CD4-positive, alpha-beta T cell treated with Interleukin-4 for 4 hours (primary cell): ENCODE measurements at regions not wholly inside any gene's neighbourhood (a gene's known extent, or its start where the extent isn't known, plus 50 kb on each side); places are given as distances from the start of the nearest gene placed in this dataset.

ENCODE experiments used
- DNase-seq: peaks from one replicate; pipeline ENCODE4 v3.0.0-alpha.2; 2020

DNA sequence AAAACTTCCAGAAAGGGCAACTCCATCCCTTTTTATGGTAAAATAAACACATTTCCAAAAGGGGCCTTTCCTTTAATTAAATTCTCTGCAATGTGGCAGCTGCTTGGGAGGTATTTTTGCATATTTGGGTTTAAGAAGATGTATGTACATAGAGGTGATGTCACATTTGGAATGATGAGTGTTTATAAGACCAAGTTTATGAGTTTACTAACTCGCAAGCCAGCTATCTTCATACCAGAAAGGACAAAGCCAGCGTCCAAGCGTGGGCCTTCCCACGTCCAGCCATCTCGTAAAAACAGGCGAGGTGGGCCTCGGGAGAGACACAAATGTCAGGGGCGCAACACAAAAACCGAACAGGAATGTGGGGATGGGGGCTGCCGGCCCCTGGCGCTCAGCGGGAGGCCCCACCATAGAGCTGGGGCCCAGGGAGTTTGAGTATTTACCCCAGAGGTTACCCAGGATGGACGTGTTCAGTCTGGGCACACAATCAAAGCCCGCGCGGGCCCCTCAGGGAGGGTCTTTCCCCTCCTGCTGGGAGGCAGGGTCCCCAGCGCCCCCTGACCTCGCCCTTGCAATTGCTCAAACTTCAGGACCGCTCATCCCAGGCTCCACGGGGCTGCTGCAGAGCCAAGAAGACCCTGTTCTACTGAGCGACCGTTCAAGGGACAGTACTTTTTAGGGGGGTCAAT is 137.3 kb downstream of the TWIST2 start:
- no peak for DNase-seq

DNA sequence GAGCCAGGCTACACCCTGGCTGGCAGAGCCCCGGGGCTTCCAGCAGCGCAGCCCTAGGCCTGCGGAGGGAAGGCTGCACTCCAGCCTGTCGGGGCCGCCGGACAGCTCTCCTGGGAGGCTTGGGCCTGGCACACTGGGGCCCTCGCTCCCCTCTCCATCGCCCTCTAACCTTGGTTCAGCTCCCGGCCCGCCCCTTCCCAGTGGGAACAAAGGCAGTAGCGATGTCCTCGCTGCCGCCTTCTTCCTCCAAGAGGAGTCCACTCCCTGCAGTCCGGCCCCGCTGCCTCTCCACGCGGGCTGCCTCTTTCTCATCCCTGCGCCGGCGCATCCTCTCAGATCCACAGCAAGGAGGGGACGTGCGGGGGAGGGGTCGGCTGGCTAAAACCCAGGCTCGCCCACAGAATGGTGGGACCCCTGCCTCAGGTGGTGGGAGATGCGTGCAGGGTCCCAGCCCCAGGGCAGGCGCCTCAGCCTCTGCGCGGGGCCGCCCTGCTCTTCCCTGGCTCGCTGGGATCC is 138.1 kb downstream of the TWIST2 start:
- no peak for DNase-seq

DNA sequence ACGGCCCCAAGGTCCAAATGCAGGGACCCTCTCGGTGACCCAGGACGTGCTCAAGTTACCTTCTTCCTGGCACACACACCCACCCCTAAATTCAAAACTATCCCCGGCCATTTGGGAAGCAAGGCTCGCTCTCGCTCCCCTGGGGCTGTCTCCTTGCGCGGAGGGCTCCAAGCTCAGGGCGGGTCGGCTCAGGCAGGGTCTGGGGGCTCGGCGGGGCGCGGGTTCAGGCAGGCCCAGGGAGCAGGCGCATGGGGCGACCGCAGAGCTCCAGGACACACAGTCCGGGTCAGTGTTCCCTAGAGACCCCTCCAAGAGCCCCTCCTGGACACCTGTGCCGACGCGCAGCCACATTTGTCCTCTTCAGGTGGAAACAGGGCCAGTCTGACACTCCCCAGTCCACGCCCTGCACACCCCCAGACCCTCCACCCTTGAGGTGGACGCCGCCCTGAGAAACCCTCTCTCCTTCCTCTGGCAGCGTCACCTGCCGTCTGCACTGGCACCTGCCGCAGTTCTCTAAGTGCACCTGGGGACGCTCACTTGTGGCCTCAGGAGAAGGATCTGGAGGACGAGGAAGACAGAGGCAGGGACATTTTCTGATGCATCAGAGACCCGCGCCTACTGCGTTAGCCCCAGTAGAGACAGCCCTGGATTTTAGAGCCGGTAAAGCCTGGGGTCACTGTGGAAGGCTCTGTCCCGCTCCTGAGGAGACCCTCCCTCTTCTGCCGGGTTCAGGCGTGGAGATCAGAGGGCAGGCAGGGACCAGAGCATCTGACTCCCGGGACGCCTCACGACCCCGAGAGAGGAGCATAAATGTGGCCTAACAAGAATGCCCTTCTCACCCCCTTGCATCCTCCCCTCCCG is 138.8 kb downstream of the TWIST2 start:
- DNase-seq = no peak

DNA sequence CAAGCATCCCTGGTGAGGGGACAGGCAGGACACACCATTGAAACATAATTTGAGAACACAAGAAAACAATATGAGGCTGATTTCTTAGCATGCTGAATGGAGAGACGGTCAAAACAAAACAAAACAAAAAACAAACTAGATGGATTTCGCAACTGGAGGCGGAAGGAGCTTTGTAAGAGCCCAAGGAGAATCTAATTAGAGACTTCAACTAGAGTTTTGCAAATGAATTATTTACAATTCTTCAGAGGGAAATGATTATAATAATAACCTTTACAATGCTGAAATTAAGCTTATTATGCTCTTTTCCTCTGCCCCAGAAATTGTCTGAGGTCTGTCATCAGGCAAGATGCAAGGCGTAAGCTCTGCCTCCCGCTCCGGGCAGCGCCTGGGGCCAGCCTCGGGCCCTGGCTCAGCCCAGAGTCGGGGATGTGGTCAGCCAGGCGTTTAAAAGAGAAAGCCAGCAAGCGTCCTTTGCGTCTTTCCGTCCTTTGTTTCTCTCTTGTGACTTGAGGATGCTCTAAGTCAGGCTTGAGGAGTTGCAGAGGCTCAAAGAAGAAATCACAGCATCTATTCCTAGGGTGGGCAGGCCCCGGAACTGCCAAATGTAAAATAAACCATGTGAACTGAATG is 139.6 kb downstream of the TWIST2 start:
- DNase-seq = no peak

DNA sequence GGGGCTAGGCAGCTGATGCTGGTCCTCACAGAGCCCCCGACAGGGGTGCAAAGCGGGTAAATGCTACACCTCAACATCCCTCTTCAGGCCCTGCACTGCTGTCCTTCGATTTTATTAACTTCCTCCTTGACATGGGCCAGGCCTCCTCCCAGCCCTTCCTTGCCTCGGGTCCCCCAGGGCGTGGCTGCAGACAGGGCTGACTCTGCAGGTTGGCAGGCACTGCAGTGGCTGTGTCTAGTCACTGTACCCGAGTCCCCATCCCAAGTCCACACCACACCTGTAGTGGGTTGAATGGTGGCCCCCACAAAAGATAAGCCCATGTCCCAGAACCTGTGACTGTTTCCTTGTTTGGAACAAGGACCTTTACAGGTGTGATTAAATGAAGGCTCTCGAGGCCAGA is 140.2 kb downstream of the TWIST2 start:
- DNase-seq = no peak

DNA sequence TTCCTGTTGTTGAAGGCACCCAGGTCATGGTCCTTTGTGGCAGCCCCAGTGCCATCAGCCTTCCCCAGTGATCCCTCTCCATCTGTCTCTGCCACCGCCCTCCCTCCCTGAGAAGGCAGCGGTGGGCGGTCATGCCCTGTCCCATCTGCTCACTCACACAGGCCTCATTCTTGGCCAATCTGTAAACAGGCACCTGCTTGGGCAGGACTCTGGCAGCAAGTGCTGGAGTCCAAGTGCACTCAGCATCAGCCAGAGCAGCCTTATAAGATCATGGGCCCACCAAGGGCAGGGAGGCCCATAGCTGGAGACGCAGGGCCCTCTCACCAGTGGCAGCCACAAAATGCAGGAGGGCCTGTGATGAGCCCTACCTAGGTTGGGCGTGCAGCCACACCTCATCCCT is 140.9 kb downstream of the TWIST2 start:
- DNase-seq = no peak

DNA sequence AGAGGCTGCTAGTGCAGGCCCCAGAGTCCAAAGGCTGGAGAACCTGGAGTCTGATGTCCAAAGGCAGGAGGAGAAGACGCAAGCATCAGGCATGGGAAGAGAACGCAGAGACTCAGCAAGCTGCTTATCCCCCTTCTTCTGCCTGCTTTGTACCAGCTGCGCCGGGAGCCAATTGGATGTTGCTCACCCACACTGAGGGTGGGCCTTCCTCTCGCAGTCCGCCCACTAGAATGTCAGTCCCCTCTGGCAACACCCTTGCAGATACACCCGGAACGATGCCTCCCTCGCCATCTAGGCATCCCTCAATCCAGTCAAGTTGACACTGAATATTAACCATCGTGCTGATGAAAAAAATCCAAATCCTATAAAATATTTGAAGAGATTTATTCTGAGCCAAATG is 141.6 kb downstream of the TWIST2 start:
- DNase-seq = no peak

DNA sequence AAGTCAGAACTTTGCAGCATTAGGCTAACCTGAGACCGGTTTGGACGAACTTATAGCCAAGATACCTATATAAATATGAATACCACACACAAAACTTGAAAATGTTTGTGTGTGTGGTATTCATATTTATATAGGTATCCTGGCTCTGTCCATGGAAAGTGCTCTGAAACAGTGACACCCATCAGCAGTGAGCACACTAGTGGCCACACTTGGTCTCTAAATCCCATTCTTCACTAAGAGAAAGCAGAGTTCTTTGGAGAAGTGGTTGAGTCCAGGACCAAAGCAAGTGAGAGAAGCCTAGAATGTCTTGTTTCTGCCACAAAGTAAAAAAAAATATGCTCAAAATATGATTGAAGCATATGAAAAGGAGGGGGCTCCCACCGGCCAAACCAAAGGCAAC is 146.5 kb downstream of the TWIST2 start:
- DNase-seq = no peak

DNA sequence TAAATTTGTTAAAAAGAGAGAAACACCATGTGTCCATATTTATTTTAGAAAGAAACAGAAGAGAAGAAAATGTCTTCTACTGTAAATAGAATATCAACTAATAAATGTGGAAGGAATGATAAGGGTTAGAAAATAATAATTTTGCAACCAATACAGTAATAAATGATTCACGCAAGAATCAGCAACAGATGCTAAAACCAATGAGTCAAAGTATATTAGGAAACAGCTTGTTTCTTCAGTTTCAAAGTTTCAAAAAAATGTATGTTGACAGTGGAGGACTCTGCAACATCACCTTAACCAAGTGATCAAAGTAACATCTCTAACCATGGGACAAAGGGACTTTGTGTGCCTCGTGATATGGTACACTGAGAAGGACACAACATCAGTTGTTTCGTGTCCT is 147.0 kb downstream of the TWIST2 start:
- no peak for DNase-seq

DNA sequence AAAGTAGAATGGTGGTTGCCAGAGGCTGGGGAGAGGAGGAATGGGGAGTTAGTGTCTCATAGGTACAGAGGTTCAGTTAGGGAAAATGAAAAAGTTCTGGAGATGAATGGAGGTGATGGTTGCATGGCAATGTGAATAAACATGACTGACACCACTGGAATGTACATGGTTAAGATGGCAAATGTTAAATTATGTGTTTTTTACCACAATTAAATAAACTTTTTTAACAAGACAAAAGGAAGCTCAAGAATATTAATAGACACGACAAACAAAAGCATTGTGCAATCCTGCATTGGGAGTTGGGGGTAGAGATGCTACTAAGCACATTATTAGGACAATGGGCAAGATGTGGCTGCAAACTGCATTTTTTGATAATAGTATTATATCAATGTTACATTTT is 147.7 kb downstream of the TWIST2 start:
- no peak for DNase-seq

DNA sequence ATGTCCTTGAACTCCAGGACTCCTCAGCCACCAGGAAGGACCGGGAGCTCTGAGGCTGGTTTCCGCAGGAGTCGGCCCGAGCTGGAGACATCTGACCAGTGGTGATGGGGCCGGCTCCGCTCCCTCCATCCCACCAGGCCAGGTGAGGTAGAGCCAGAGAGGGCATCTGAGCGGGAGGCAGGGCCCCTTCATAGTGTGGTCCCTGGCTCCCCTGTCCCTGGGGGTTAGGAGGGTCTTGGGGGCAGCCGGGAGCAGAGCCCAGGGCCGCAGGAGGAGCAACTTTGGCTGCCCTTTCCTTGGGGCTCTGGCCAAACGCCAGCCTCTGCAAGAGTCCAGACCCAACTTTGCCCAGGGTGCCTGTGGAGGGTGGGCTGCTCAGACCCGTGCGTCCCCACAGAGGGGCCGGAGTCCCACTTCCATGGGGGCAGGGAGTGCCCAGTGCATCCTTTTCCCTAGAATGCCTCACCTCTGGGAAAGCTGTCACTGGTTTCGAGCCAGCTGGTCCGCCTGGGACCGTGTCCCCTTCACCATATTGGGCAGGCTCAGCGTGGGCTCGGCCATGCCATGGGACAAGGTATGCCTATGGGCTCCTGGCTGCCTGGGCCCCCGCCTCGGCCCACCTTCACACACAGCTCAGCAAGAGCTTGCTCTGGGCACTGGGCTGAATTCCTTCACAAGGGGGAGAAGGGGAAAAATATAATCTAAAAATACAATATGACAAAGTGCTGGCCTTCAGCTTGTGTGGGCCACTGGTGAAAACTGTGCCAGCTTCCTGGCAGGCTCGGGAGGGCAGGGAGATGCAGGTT is 148.6 kb downstream of the TWIST2 start:
- no peak for DNase-seq

DNA sequence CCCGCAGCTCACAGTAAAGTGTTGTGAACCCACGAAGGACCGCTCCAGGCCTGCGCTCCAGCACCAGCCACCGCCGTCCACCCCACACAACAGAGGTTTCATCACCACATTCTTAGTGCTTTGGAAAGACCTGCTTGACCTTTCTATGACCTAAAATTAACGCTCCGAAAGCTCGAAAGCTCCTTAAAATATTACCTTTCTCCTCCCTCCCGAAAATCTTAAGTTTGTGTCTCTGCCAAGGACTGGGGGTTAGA is 149.2 kb downstream of the TWIST2 start:
- no peak for DNase-seq

DNA sequence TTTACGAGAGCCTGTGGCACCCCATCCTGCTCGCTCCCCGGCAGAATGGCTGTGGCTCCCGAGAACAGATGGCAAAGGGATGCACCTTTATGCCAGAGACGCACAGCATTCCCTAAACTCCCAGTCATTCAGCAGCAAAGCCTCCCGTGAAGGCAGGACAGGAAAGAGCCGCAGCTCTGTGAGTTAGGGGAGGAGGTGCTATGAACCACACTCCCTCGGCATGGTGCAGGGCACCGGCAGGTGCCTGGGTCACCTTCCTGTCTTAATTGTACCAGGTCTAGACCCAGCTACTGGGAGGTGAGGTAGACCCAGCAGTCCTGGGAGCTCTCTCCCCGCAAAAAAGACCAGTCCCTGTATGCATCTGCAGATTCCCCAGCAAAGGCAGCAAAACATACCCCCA is 149.8 kb downstream of the TWIST2 start:
- no peak for DNase-seq
